ENCODE measurements at regions not wholly inside any gene's neighbourhood (a gene's known extent, or its start where the extent isn't known, plus 50 kb on each side); places are given as distances from the start of the nearest gene placed in this dataset.
"Not testable (repeated sequence)": the region's sequence is repeated elsewhere in the genome, so short reads cannot be mapped to it uniquely, and the experiment has no call there.

DNA sequence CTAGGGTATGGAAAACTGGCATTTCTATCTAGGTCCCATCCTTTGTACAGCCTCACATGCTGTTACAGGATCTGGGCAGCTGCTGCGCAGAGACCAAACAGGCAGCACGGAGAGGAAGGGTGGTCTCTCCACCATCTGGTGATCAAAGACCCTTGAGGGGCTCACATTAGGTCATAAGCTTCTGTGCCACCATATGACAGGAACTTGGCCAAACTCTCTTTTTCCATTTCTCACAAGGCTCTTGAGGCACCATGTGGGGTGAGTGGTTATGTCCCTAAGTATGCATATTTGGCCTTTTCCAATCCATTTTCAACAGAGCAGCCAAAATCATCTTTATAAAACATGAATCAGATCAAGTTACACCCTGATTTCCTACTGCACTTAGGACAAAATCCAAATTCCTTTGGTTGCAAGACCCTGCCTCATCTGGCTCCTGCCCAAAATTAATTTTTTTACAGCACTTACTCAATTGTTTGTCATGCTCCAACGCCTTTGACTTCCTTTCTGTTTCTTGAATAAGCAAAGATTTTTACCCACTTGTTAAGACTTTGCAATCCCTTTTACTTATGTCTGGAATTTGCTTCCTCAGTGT lies 730.0 kb downstream of the MAT2B start (continued):
- no peak for TF ChIP-seq PRDM4 (CRISPR knock-in tag; IDR thresholded peaks at IDR 0.05; ENCODE audit: borderline replicate concordance)

DNA sequence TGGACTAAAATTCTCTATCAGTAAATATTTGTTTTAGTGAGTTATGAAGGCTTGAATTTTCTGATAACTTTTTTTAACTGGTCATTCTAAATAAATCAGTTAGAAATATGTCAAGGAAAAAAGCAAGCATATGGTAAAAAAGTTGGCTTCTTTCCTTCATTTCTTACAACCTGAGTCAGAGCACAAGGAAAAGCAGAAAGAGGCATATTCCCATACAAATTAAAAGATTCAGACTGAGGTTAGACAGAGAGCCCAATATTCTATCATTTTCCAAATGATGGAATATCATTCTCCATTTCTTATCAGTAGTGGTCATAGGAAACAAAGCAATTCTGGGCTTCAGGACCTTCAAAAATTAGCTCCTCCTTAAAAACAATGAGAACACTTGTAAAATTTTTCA lies 732.1 kb downstream of the MAT2B start:
- in situ Hi-C loops (cut with HindIII; ENCODE audit: extremely low pct_ligation_motif_present, low pct_unique_long_range_greater_than_20kb) = no loop called here
- ChIA-PET POLR2A (no interaction called here), CTCF (ENCODE audit: low intra/inter-chr PET ratio, low total read pairs) (no interaction called here)
- Histone ChIP-seq H3K27me3 (ENCODE audit: control insufficient read depth in 1 of 2, insufficient read depth in 2 of 2, low read length in 2 of 2) (no peaks in the 10 kb centered on the region), H3K9ac (ENCODE audit: insufficient read depth, low read depth, low read length) (no peak overlapping the region), H3K4me3 (replicated peaks in 1 of 3; ENCODE audit: insufficient read depth in 1 of 3, low read depth in 2 of 3, low read length in 3 of 3) (no peak overlapping the region), H3K4me2 (ENCODE audit: low read depth, low read length) (no peak overlapping the region), H3K9me3 (ENCODE audit: low read length) (peaks cover 9% of the 10 kb centered on the region; the same call in 1 of the 2 replicates), H4K20me1 (ENCODE audit: insufficient read depth, low read length) (no peaks in the 10 kb centered on the region), H3K4me1 (ENCODE audit: insufficient read depth, low read length) (no peaks in the 10 kb centered on the region), H3K27ac (ENCODE audit: extremely low read length, insufficient read depth, low read length) (no peak overlapping the region), H3K36me3 (replicated peaks in 1 of 2; ENCODE audit: control insufficient read depth in 1 of 2, insufficient read depth in 2 of 2, low read length in 2 of 2) (no peaks in the 10 kb centered on the region), H2AFZ (ENCODE audit: low read length) (no peak overlapping the region), H3K79me2 (ENCODE audit: insufficient read depth, low read length) (no peaks in the 10 kb centered on the region)
- BruUV-seq (replicated peaks) = no TSS peak
- no peak for FAIRE-seq
- DNase-seq (ENCODE audit: low spot score) = no peak
- ATAC-seq = no peak
- intact Hi-C loops (cut with micrococcal nuclease; ENCODE audit: unreplicated experiment) = no loop called here
- TF ChIP-seq ZNF205 (CRISPR knock-in tag; IDR thresholded peaks at IDR 0.05) (no peak), ZFP36 (IDR thresholded peaks at IDR 0.05; ENCODE audit: borderline replicate concordance, low read depth, low read length, partially characterized antibody) (no peak), MXI1 (IDR thresholded peaks at IDR 0.05; ENCODE audit: borderline replicate concordance, low read depth, low read length) (no peak)
- TF ChIP-seq, protein P1, sequence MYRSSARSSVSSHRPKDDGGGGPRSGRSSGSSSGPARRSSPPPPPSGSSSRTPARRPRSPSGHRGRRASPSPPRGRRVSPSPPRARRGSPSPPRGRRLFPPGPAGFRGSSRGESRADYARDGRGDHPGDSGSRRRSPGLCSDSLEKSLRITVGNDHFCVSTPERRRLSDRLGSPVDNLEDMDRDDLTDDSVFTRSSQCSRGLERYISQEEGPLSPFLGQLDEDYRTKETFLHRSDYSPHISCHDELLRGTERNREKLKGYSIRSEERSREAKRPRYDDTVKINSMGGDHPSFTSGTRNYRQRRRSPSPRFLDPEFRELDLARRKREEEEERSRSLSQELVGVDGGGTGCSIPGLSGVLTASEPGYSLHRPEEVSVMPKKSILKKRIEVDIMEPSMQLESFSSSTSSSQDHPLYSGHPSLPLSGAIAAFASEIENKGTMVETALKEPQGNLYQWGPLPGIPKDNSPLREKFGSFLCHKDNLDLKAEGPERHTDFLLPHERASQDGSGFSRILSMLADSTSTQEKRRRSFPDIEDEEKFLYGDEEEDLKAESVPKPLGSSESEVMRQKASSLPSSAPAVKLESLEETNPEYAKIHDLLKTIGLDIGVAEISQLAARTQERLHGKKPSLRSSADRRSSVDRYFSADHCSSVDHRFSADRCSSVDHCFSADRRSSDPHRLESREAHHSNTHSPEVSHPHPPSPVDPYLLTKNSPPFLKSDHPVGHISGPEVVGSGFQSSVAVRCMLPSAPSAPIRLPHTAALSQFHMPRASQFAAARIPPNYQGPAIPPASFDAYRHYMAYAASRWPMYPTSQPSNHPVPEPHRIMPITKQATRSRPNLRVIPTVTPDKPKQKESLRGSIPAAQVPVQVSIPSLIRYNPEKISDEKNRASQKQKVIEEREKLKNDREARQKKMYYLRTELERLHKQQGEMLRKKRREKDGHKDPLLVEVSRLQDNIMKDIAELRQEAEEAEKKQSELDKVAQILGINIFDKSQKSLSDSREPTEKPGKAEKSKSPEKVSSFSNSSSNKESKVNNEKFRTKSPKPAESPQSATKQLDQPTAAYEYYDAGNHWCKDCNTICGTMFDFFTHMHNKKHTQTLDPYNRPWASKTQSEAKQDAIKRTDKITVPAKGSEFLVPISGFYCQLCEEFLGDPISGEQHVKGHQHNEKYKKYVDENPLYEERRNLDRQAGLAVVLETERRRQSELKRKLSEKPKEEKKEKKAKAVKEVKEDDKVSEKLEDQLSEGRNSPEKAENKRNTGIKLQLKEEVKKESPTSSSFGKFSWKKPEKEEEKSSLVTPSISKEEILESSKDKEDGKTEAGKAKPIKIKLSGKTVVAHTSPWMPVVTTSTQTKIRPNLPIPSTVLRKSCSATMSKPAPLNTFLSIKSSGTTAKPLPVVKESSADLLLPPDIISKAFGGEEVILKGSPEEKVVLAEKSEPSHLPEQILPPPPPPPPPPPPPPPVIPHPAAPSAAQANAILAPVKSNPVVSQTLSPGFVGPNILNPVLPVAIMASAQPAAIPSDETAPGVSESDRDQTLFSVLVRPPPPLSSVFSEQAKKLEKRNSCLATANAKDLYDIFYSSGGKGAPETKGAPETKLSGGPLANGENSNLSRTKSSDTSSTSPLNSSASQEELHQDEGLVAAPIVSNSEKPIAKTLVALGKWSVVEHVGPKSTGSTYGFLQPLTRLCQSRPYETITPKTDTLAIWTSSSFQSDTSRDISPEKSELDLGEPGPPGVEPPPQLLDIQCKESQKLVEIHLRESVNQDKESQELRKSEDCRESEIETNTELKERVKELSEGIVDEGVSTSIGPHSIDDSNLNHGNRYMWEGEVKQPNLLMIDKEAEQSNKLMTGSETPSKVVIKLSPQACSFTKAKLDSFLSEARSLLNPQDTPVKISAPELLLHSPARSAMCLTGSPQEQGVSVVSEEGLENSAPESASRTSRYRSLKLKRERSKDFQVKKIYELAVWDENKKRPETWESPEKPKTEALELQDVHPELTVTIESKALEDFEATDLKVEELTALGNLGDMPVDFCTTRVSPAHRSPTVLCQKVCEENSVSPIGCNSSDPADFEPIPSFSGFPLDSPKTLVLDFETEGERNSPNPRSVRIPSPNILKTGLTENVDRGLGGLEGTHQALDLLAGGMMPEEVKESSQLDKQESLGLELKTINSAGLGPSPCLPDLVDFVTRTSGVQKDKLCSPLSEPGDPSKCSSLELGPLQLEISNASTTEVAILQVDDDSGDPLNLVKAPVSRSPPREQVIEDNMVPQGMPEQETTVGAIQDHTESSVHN (CRISPR knock-in tag; IDR thresholded peaks at IDR 0.05) = no peak

- intact Hi-C loops (cut with micrococcal nuclease; ENCODE audit: unreplicated experiment); H3K4me3 ChIP-seq (replicated peaks in 1 of 3; ENCODE audit: insufficient read depth in 1 of 3, low read depth in 2 of 3, low read length in 3 of 3); in situ Hi-C loops (cut with HindIII; ENCODE audit: extremely low pct_ligation_motif_present, low pct_unique_long_range_greater_than_20kb); DNase-seq (ENCODE audit: low spot score); H3K9ac ChIP-seq (ENCODE audit: insufficient read depth, low read depth, low read length); ATAC-seq; POLR2A ChIA-PET; H2AFZ ChIP-seq (ENCODE audit: low read length); CTCF ChIA-PET (ENCODE audit: low intra/inter-chr PET ratio, low total read pairs); H3K4me1 ChIP-seq (ENCODE audit: insufficient read depth, low read length); H3K4me2 ChIP-seq (ENCODE audit: low read depth, low read length); H3K79me2 ChIP-seq (ENCODE audit: insufficient read depth, low read length); FAIRE-seq; H3K36me3 ChIP-seq (replicated peaks in 1 of 2; ENCODE audit: control insufficient read depth in 1 of 2, insufficient read depth in 2 of 2, low read length in 2 of 2); H3K9me3 ChIP-seq (ENCODE audit: low read length); BruUV-seq (replicated peaks); H3K27ac ChIP-seq (ENCODE audit: extremely low read length, insufficient read depth, low read length); H4K20me1 ChIP-seq (ENCODE audit: insufficient read depth, low read length); H3K27me3 ChIP-seq (ENCODE audit: control insufficient read depth in 1 of 2, insufficient read depth in 2 of 2, low read length in 2 of 2): not testable (repeated sequence)
These were observed 746.4 kb downstream of the MAT2B start for GRCh38 chr5:164251781-164252180.
